ENCODE measurements at regions not wholly inside any gene's neighbourhood (a gene's known extent, or its start where the extent isn't known, plus 50 kb on each side); places are given as distances from the start of the nearest gene placed in this dataset.
"Not testable (repeated sequence)": the region's sequence is repeated elsewhere in the genome, so short reads cannot be mapped to it uniquely, and the experiment has no call there.

DNA sequence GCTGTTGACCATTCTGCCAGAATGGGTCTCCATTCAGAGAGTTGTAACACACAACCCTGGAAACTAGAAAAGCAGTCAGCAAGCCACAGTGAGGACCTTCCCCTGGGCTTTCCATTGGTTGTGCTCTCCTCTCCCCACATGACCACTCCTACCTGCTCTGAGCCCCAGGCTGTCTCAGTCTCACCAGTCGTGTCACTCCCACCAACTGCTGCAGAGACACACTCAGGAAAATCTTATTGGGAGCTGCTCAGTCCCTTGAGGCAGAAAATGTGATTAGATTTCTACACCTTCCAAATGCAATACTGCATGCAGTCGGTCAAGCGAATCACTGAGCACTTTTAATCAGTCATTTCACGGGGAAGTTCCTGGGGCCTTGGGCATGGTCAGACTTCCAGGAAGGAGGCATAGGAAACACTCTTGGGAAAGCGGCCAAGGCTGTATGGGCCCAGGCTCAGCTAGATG lies 284.2 kb upstream of the NMUR2 start:
- no peak for DNase-seq (ENCODE audit: low read depth in 2 of 2)

DNA sequence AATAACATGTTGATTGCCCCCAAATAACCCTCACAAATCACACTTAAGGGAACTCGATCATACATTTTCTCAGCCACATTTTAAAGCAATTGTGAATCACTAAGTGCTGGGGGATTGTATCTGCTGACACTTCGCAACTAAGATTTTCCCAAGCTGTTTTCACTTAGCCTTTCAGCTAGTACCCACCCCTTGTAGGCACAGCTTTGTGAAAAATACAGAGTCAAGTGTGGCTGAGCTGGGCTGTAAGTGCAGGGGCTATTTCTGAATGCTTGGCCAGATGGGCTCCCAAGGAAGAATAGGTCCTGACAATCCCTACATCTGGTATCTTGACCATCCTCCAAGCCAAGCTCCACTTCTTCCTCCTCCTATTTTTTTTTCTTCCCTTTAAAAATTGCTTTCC lies 289.2 kb upstream of the NMUR2 start:
- no peak for DNase-seq (ENCODE audit: low read depth in 2 of 2)

DNA sequence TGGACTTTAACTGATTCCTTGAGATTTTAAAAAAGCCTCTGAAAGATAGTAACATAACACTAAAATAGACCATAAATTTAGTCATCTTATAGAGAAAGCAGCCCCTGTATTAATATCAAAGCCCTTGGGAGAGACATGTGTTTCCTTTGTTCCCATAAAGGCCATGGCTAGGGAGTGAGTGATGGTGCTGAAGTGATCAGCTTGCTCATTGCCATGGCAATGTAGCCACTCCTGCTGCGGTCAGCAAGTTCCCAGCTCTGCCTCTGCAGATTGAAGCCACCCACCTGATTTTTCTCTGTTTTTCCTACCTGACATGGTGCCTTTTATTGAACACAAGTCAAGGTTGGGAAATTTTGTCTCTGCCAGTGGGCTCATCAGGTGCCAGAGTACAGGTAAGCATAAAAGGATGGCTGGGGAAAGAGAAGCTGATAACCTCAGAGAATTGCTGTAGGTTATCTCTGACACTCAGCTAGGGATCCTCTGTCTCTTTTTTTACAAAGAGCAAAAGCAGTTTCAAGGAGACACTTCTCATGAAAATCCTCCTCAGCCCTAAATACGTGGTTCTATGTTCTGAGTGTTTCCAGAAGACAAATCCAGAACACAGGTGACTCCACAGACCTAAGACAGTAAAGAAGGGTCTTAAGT lies 296.3 kb upstream of the NMUR2 start:
- no peak for DNase-seq (ENCODE audit: low read depth in 2 of 2)

DNA sequence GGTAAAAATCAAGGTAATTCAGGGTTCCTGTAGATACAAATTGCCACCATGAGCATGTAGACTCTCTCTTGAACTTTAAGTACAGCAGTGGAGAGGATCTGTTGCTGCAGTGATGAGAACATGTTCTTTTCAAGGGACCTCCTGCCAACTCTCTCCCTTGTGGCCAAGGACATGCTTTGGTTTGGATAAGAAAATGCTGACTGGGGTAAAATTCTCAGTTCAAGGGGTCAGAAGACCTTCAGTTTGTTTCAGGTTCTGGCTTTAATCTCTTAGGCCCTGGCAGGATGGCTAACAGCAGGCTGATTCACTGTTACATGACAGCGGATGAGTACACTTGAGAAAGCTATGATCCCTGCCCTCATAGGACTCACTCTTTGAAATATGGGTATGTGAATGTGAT lies 299.2 kb upstream of the NMUR2 start:
- no peak for DNase-seq (ENCODE audit: low read depth in 2 of 2)

DNA sequence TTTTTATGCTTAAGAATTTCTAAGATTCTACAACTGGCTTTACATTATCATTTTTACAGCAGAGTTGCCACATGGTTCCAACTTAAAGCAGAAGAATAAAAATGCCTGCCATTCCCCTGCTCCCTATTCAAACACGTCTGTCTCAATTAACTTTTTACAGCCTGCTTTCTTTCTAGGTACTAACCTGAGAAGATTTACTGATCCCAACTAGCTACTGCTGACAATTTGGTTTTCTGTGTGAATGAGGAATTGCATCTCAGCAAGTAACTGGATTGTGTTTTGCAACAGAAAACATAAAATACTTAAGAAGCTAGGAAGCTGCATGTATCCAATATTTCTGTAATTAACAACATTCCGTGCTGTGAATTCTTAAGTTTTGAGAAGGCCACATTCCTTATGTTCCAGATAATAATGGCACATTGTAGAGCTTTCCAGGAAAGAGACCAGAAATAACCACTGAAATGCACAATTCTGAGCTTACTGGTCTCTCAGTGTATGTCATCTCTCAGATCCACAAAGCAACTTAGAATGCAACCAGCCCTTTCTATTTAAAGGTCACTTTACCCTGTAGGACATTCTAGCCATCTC lies 306.8 kb upstream of the NMUR2 start:
- DNase-seq (ENCODE audit: low read depth in 2 of 2): no peak

DNA sequence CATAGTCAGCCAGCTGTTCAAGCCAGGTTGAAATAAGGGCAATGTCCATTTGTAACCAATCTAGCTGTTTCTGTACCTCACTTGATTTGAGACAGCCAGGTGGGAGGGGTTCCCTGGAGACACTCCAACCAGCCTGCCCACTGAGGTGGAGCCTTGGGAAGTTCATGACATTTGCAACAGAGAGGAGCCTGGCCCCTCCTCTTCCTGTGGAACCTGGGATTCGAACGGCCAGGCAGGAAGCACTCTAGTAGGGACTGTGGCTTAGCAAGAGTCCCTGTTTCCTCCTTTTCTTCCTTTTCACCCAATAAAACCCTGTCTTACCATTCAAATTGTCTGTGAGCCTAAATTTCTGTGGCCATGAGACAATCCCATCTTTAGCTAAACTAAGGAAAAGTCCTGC lies 312.3 kb upstream of the NMUR2 start:
- DNase-seq (ENCODE audit: low read depth in 2 of 2): no peak

DNA sequence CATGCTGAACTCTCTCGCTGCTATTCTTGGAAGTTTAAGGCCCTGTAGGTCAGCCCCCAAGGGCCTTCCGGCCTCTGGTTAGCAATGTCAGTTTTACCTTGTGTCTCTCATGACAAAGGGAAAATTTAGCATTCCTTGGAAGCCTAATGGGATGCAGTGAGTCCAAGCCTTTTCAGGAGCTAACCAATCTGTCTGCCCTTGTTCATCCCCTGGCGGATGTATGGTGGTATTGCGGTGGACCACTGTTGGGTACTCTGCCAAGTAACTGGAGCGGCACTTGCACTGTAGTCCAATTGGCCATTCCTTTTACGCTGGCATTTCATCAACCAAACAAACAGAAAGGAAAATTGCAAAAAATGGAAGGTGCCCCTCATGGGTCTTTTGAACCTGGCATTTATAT lies 318.4 kb upstream of the NMUR2 start:
- DNase-seq (ENCODE audit: low read depth in 2 of 2): no peak

DNA sequence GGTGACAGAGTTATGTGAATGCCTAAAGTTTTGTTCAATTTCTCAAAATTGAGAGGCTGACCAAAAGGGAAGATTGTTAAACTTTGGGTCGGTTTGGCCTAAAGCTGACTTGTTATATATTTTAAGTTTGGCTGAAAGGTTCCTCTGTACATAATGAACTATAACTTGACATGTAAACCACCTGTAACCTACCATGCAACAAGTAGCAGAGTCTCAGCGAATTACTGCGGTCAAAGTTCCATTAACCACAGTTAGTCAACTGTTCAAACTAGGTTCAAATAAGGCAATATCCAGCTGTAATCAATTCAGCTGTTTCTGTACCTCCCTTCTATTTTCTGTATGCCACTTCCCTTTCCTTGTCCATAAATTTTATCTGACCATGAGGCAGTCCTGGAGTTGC lies 325.1 kb upstream of the NMUR2 start:
- no peak for DNase-seq (ENCODE audit: low read depth in 2 of 2)

DNA sequence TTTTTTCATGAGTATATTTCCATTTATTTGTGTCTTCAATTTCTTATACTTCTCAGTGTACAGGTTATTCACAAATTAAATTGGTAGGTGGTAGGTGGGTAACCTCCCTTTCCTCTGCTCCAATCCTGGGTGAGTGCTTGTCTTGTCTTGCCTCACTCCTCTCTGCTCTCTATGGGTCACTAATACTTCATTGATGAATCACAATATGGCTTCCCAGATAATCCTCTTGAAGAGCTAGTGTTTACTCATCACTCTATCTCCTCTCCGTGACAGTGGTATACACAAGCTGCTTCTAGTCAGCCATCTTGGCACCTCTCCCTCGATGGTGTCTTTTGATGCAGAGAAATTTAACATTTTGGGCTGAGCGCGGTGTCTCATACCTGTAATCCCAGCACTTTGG lies 331.8 kb upstream of the NMUR2 start:
- no peak for DNase-seq (ENCODE audit: low read depth in 2 of 2)

DNA sequence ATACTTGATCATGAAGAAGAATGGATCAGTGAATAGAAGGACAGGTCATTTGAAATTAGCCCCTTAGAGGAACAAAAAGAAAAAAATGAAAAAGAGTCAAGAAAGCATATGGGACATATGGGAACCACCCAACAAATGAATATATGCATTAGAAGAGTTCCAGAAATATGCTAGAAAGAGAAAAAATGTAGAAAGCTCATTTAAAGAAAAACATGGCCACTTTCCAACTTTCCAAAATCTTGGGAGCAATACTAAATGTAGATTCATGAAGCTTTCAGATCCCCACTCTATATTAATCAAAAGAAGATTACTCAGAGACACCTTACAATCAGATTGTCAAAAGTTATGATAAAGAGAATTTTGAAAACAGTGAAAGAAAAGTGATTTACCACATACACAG lies 334.8 kb upstream of the NMUR2 start:
- DNase-seq (ENCODE audit: low read depth in 2 of 2): no peak

DNA sequence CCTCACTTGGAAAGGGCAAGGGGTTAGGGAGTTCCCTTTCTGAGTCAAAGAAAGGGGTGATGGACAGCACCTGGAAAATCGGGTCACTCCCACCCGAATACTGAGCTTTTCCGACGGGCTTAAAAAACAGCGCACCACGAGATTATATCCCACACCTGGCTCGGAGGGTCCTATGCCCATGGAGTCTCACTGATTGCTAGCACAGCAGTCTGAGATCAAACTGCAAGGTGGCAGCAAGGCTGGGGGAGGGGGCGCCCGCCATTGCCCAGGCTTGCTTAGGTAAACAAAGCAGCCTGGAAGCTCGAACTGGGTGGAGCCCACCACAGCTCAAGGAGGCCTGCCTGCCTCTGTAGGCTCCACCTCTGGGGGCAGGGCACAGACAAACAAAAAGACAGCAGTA lies 336.0 kb upstream of the NMUR2 start:
- not testable (repeated sequence) for DNase-seq (ENCODE audit: low read depth in 2 of 2)

DNA sequence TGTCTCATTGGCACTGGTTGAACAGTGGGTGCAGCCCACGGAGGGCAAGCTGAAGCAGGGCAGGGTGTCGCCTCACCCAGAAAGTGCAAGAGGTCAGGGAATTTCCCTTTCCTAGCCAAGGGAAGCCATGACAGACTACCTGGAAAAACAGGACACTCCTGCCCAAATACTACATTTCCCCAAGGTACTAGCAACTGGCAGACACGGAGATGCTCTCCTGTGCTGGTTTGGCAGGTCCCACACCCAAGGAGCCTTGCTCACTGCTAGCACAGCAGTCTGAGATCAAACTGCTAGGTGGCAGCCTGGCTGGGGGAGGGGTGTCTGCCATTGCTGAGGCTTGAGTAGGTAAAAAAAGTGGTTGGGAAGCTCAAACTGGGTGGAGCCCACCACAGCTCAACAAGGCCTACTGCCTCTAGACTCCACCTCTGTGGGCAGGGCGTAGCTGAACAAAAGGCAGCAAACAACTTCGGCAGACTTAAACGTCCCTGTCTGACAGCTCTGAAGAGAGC lies 382.7 kb upstream of the NMUR2 start:
- not testable (repeated sequence) for DNase-seq (ENCODE audit: low read depth in 2 of 2)

DNA sequence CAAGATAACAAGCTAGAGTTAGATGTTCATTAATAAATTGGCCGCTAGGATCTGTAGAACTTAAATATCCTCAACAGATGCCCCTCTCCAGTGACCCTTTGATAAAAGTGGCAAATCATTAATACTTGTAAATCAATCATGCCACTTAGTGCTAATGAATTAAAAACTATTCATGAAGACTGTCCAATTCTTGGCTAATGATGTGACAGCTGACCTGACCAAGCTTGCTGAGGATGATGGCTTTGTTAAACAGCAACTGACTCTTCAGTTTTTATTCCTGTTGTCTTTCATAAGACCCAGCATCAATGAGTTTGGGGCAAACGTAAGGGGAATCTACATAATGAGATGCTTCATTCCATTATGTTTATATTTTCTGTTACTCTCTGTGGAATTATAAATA lies 396.8 kb upstream of the NMUR2 start:
- DNase-seq (ENCODE audit: low read depth in 2 of 2): no peak

DNA sequence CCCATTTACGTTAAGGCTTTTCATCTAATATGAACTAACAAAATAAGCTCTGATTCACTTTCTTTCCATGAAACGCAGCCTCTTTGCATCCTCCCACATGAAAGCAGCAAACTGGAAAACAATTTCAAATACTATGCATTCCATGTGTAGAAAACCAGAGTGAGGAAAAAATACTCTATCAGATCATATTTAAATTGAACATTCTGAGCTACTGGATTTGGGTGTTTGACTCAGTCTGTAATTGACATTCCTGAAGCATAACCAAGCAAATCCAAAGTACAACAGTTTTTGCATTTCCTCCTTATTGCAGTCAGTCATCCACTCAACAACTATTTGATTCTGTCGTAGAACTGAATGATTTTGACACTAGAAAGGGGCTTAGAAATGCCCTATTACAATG lies 399.1 kb upstream of the NMUR2 start:
- DNase-seq (ENCODE audit: low read depth in 2 of 2): no peak

DNA sequence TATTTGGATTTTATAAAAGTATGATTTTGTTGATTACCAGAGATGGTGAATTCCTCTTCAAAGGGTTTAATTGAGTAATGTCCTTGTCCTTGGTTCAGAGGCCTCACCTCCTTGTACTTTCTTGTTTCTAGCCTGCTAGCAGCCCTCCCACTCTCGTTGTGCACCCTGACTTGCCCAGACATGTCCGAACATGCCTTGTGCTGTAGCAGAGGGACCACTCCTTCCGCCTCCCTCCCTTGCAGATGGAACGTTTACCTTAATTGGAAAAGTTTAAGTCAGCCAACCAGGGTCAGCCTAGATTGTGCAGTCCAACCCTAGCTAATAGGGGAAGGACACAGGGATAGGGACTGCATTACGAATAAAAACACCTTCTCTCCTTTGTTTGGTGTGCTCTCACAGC lies 406.9 kb upstream of the NMUR2 start:
- no peak for DNase-seq (ENCODE audit: low read depth in 2 of 2)

DNA sequence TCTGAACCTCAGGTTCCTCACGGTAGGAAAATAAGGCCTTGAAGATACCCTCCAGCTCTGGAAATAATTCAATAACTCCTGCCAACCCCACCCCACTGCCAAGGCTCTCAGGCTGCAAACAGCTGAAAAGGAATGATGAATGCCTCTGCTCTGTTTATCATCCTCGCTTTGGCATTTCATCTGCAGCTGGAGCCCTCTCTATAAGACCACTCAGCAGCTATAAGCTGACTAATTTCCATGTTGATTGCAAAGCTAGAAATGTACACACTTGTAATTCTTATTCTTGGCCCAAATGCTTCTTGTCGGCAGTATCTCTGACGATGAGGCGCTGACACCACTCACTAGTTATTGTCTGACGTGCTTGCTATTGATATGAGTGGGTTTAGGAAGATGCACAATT lies 408.4 kb upstream of the NMUR2 start:
- DNase-seq (ENCODE audit: low read depth in 2 of 2): no peak

DNA sequence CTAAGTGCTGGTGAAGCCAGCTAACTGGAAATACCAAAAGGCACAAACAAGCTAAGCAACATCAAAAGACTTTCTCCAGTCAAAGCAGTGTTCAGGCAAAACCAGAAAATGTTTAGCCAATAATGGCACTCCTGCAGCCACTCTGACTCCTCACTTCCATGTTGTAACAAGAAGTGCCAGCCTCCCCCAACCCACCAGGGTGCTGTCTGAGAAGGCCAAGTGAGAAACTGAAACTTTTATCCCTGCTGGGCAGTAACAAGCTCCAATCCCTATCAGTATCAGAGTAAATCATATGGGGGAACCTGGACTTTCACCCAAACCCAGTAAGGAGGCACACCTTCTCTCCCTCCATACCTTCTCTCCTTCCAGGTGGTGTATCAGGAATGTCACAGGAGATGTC lies 414.8 kb upstream of the NMUR2 start:
- DNase-seq (ENCODE audit: low read depth in 2 of 2): no peak

DNA sequence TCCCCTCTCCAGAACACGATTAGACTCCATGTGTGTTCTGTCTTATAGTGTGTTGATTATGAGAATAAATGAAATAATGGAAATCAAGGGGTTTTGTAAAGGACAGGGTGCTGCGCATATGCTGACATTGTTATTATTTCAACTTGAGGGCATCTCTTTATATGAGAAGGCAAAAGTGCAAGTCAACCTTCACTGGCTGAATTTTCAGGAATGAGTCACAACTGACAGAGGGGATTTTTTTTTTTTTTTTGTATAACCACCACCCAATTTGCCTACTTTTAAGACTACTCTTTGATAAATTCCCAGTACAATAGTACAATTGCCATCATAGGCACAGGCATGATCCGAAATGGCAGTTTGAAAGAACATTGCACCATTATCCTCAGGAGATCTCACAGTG lies 419.2 kb upstream of the NMUR2 start:
- DNase-seq (ENCODE audit: low read depth in 2 of 2): no peak

DNA sequence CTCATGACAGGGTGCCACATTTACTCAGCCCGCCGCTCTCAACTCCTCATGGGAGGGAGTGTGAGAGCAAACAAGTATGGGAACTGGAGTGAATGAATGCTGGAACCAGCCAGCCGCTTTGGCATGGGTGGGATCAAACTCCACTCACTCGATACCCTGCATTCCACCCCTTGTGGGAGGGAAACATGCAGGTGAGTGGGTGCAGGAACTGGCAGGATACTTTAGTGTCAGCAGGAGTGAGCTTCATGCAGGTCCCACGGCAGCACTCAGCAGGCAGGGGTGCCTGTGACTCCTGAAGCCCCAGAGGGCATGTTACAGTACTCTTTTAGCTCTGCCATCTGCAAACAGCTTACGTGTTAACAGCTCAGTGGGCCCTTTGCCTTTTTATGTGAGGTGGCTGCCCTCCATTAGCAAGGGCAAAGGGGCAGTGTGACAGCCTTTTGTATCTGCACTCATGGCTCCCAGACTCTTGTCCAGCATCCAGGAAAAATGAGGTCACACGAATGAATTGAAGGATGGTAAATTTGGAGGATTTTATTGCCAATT lies 433.2 kb upstream of the NMUR2 start:
- DNase-seq (ENCODE audit: low read depth in 2 of 2): no peak

DNA sequence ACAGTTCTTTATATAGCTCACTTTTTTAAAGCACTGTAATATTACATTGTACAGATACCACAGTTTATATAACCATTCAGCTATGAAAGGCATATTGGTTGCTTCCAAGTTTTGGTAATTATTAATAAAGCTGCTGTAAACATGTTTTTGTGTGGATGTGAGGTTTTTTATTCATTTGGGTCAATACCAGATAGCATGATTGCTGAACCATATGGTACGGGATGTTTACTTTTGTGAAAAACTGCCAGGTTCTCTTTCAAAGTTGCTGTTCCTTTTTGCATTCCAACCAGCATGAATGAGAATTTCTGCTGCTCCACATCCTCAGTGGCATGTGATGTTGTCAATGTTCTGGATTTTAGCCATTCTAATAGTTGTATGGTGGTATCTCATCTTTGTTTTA lies 439.6 kb upstream of the NMUR2 start:
- DNase-seq (ENCODE audit: low read depth in 2 of 2): no peak

DNA sequence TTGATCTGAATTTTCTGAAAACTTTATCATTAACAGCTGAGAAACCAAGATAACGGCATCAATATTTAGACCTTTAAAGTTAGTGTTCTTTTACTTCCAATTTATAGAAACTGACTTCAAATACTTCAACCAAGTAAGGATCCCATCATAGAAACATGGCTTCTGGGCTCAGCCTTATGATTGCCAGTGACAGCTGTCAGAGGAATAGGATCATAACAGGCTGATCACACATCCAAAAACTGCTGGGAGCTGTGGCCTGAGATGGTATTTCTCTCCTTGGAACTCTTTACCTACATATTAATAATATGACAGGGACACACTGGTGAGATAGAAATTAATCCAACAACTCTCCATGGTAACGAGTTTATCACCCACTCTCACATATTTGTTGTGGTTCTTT lies 448.3 kb upstream of the NMUR2 start:
- no peak for DNase-seq (ENCODE audit: low read depth in 2 of 2)

DNA sequence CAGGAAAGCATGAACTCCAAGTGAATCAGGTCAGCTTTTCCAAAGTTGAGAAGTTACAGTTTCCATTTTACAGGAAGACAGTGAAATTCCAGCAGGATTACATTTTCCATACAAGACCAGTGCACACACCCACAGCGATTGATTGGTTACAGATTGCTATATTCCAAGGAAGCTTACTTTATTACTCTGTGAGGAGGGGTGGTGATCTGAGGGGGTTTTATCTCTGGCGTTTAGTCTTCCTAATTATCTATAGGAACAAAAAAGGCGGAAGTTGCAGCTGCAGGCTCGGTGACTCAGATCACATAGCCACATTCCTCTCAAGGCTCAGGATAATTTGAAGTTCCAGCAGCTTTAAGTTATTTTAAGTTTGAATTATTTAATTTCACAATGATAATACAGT lies 450.4 kb upstream of the NMUR2 start:
- no peak for DNase-seq (ENCODE audit: low read depth in 2 of 2)

DNA sequence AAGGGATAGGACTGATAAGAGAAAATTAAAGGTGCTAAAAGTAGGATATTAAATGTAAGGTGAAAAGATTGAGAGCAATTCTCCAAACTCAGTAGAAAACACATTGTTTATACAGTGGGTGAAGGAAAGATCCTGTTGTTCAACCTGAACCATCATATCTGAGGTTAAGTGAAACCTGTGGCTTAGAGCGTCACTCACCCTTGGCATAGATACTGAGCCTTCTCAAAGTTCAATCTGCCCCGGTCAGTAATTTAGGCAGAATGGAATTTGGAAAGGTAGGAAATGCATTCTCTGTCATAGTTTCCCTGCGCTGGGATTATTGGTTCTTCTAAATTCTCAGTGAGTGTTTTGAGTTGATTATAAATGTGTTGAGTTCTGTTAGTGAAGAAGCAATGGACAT lies 456.2 kb upstream of the NMUR2 start:
- no peak for DNase-seq (ENCODE audit: low read depth in 2 of 2)

DNA sequence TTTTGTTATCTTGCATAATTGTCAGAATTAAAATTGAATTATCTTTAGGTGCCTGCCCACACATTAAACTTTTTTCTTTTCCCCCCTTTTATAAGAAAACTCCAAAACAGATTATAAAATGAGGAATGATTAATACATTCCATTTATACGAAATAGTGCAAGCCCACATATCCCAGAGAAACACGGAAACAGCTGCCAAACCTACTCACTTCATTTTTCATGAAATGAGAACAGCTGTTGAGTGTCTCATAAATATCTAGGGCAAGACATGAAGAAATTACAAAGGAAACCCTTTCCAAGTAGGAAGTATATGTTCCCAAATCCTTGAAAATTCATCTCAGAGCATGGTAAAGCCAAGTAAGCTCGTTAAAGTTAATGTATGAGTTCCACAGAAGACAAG lies 459.4 kb upstream of the NMUR2 start:
- DNase-seq (ENCODE audit: low read depth in 2 of 2): no peak

All from stimulated activated CD8-positive, alpha-beta memory T cell treated with anti-CD3 and anti-CD28 coated beads, Interleukin-7, amount 100 ng/mL, for 4 hours (primary cell).